GM19468 (cell line): ENCODE measurements at regions not wholly inside any gene's neighbourhood (a gene's known extent, or its start where the extent isn't known, plus 50 kb on each side); places are given as distances from the start of the nearest gene placed in this dataset.

Experiments used
- ATAC-seq: cut with Tn5 transposase; IDR thresholded peaks from one replicate; pipeline ENCODE4 v1.9.1; 2021; ENCODE audit warnings: mild to moderate bottlenecking, moderate library complexity, moderate number of reproducible peaks; ENCODE audit not compliant: unreplicated experiment; ENCODE audit errors: extremely low read depth

GRCh38 chr9:4435197-4435596 is 55.1 kb upstream of the SLC1A1 start:
- no peak for ATAC-seq

GRCh38 chr9:4433379-4433778 is 56.9 kb upstream of the SLC1A1 start:
- no peak for ATAC-seq

- ATAC-seq, result no peak
Observed at GRCh38 chr9:4430432-4431261, 59.6 kb upstream of the SLC1A1 start.

GRCh38 chr9:4425319-4426045 is 64.8 kb upstream of the SLC1A1 start:
- ATAC-seq, result no peak

- ATAC-seq, result no peak
Observed at GRCh38 chr9:4424891-4425290, 65.4 kb upstream of the SLC1A1 start.

- ATAC-seq, result no peak
Observed at GRCh38 chr9:4424038-4424437, 66.2 kb upstream of the SLC1A1 start.

GRCh38 chr9:4423207-4423610 is 67.1 kb upstream of the SLC1A1 start:
- ATAC-seq, result no peak

- ATAC-seq, result peak; percentile 65
Observed at GRCh38 chr9:4422495-4422894, 67.8 kb upstream of the SLC1A1 start.

- no peak for ATAC-seq
Observed at GRCh38 chr9:4421847-4422246, 68.4 kb upstream of the SLC1A1 start.

GRCh38 chr9:4420351-4420750 is 69.9 kb upstream of the SLC1A1 start:
- no peak for ATAC-seq

GRCh38 chr9:4417578-4418325 is 72.5 kb upstream of the SLC1A1 start:
- no peak for ATAC-seq

GRCh38 chr9:4416467-4416866 is 73.8 kb upstream of the SLC1A1 start:
- ATAC-seq, result no peak

- no peak for ATAC-seq
Observed at GRCh38 chr9:4415281-4415680, 75.0 kb upstream of the SLC1A1 start.

- ATAC-seq, result no peak
Observed at GRCh38 chr9:4413856-4414255, 76.4 kb upstream of the SLC1A1 start.

- no peak for ATAC-seq
Observed at GRCh38 chr9:4404156-4404555, 86.1 kb upstream of the SLC1A1 start.

- no peak for ATAC-seq
Observed at GRCh38 chr9:4402501-4402900, 87.8 kb upstream of the SLC1A1 start.

GRCh38 chr9:4400731-4401130 is 89.5 kb upstream of the SLC1A1 start:
- no peak for ATAC-seq

GRCh38 chr9:4397917-4398316 is 92.4 kb upstream of the SLC1A1 start:
- no peak for ATAC-seq

GRCh38 chr9:4393806-4394523 is 94.1 kb upstream of the GLIS3 start:
- no peak for ATAC-seq

- no peak for ATAC-seq
Observed at GRCh38 chr9:4389755-4390154, 89.9 kb upstream of the GLIS3 start.
